HFFc6 (cell line): ENCODE measurements at regions not wholly inside any gene's neighbourhood (a gene's known extent, or its start where the extent isn't known, plus 50 kb on each side); places are given as distances from the start of the nearest gene placed in this dataset.

ENCODE experiments used
- DNase-seq: peaks from one replicate; pipeline ENCODE4 v3.0.0-alpha.2; 2018
- H3K27ac Mint-ChIP-seq: 2 replicates; pipeline ENCODE4 v1.8.0; 2020; ENCODE audit warnings: mild to moderate bottlenecking, mixed read lengths
- H3K27me3 Mint-ChIP-seq: 2 replicates; pipeline ENCODE4 v1.8.0; 2021; ENCODE audit warnings: mild to moderate bottlenecking, moderate library complexity, mixed read lengths; ENCODE audit not compliant: insufficient read depth
- H3K36me3 Mint-ChIP-seq: 2 replicates; pipeline ENCODE4 v1.8.0; 2021; ENCODE audit warnings: low read depth, mixed read lengths
- H3K4me1 Mint-ChIP-seq: 2 replicates; pipeline ENCODE4 v1.8.0; 2020; ENCODE audit warnings: low read depth, mixed read lengths
- H3K4me3 Mint-ChIP-seq: 2 replicates; pipeline ENCODE4 v1.8.0; 2020; ENCODE audit warnings: mild to moderate bottlenecking, moderate library complexity, mixed read lengths
- H3K9me3 Mint-ChIP-seq: 2 replicates; pipeline ENCODE4 v1.8.0; 2020; ENCODE audit warnings: mild to moderate bottlenecking, mixed read lengths
- CTCF ChIP-seq: fragments of 200-600 bp; sonication (generic); IDR thresholded peaks from 2 replicates; pipeline ENCODE4 v1.5.0; 2021; ENCODE audit warnings: antibody characterized with exemption, mild to moderate bottlenecking

- TF ChIP-seq CTCF: no peak
- DNase-seq: no peak
- no peak overlapping the region for H3K4me3 Mint-ChIP-seq
- no peaks in the 10 kb centered on the region for H3K27me3 Mint-ChIP-seq
- no peak overlapping the region for H3K27ac Mint-ChIP-seq
- H3K4me1 Mint-ChIP-seq: no peaks in the 10 kb centered on the region
- H3K9me3 Mint-ChIP-seq: peaks cover 35% of the 10 kb centered on the region
- no peaks in the 10 kb centered on the region for H3K36me3 Mint-ChIP-seq
Measured at GRCh38 chr1:82446236-82446635, 645.5 kb downstream of the ADGRL2 start.

DNA sequence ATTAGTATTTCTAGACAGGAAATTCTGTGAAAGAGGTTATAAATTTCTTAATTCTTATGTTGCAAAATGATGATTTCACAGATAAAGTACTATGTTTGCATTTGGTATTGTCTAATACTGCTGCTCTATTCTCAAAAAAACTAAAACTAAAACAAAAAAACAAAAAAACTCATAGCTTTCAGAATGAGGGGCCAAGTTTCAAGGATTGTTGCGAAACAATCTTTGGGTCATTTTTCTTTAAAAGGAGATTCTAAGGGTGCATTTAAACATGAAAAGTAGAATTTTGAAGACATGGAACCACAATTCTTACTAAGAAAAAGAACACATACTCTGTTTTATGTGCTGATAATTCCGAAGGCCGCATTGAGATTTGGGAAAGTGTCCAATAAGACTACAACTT is 645.1 kb downstream of the ADGRL2 start:
- H3K36me3 Mint-ChIP-seq: no peaks in the 10 kb centered on the region
- no peak for DNase-seq
- H3K27me3 Mint-ChIP-seq: no peaks in the 10 kb centered on the region
- H3K4me1 Mint-ChIP-seq: no peaks in the 10 kb centered on the region
- no peak for TF ChIP-seq CTCF
- H3K27ac Mint-ChIP-seq: no peak overlapping the region
- H3K4me3 Mint-ChIP-seq: no peak overlapping the region
- peaks cover 35% of the 10 kb centered on the region for H3K9me3 Mint-ChIP-seq

DNA sequence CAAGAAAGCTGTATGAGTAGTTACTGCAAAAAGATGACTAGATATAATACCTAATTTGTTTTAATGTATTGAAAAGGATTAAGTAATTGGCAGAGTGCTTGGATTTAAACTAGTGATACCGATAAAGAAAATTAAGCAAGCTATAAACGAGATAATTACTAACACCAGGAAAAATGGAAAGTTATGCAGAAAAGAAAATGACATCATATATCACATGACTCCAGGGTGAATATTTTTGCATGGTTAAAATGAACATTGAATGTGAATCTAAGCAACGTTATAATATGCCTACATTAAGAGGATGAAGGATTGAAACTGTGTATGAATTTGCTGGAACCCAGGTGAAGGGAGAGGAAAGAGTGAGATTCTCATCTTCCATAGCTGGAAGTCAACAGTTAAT is 644.4 kb downstream of the ADGRL2 start:
- H3K4me1 Mint-ChIP-seq: no peaks in the 10 kb centered on the region
- no peaks in the 10 kb centered on the region for H3K27me3 Mint-ChIP-seq
- H3K4me3 Mint-ChIP-seq: no peak overlapping the region
- H3K27ac Mint-ChIP-seq: no peak overlapping the region
- no peak for TF ChIP-seq CTCF
- peaks cover 35% of the 10 kb centered on the region for H3K9me3 Mint-ChIP-seq
- no peaks in the 10 kb centered on the region for H3K36me3 Mint-ChIP-seq
- DNase-seq: no peak

DNA sequence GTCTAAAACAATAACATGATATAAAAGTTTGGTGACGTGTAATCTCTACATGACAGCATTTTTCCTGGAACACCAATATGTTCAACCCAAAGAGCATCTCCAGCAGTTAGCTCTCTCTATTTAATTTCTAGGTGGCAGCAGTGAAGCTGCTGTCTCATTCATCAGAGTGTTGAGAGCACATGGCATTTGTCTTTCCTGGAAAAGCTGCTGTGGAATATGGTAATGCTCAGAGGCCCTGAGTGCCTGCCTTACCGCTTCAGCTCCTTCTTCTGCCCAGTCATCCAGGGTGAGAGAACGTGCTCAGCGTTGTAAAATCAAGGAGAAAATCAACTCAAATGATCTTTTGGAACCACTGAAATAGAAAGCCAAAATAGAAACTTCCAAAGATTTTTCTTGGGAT is 640.7 kb downstream of the ADGRL2 start:
- Mint-ChIP-seq H3K9me3 (peaks cover 44% of the 10 kb centered on the region), H3K4me3 (no peak overlapping the region), H3K4me1 (no peaks in the 10 kb centered on the region), H3K27me3 (no peaks in the 10 kb centered on the region), H3K36me3 (no peaks in the 10 kb centered on the region), H3K27ac (no peak overlapping the region)
- no peak for TF ChIP-seq CTCF
- DNase-seq: no peak

DNA sequence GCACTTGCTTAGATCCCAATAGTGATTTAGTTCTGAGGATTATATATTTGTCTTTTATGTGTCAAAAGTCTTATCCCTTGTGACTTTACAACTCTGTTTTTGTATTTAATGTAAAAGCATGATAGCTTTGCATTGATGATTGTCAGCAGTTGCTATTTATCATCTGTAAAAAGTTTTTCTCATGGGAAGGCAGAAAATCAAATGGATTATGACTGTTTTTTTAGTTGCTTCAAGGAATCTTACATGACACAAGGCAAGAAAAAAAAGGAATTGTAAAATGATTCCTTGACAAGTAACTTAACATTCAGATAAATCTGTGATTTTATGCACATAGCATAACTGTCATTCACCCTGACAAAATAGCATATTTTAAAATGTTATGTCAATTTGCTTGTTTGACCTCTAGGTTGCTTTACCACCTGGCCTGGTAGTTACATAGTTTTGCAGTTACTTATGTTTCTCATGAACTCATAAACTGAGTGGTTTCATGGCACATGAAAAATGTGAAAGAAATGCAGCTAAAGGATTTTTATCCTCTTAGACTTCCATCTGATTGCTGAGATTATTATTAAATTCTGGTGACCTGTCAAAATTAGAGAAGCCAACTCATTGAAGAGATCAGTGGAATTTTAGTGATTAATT is 622.6 kb downstream of the ADGRL2 start:
- Mint-ChIP-seq H3K4me1 (no peaks in the 10 kb centered on the region), H3K4me3 (no peak overlapping the region), H3K27me3 (no peaks in the 10 kb centered on the region), H3K27ac (no peak overlapping the region), H3K36me3 (no peaks in the 10 kb centered on the region), H3K9me3 (peaks cover 27% of the 10 kb centered on the region)
- no peak for TF ChIP-seq CTCF
- DNase-seq: no peak

- H3K4me1 Mint-ChIP-seq: no peaks in the 10 kb centered on the region
- H3K36me3 Mint-ChIP-seq: no peaks in the 10 kb centered on the region
- peaks cover 17% of the 10 kb centered on the region for H3K9me3 Mint-ChIP-seq
- H3K4me3 Mint-ChIP-seq: no peak overlapping the region
- no peak for TF ChIP-seq CTCF
- no peak for DNase-seq
- H3K27me3 Mint-ChIP-seq: no peaks in the 10 kb centered on the region
- H3K27ac Mint-ChIP-seq: no peak overlapping the region
Measured at GRCh38 chr1:82421782-82422181, 621.0 kb downstream of the ADGRL2 start.
